Stimulated activated CD4-positive, alpha-beta T cell treated with anti-CD3 and anti-CD28 coated beads, Interleukin-4, amount 100 ng/mL, for 48 hours (primary cell): ENCODE measurements at regions not wholly inside any gene's neighbourhood (a gene's known extent, or its start where the extent isn't known, plus 50 kb on each side); places are given as distances from the start of the nearest gene placed in this dataset.

Experiments used
- DNase-seq, 2 donors: peaks; one replicate each; pipeline ENCODE4 v3.0.0-alpha.2; 2020; ENCODE audit warnings: low read depth in 2 of 2

- DNase-seq = no peak
These were observed 205.1 kb upstream of the EMCN start for GRCh38 chr4:100722866-100723459.

- DNase-seq = no peak
These were observed 204.3 kb upstream of the EMCN start for GRCh38 chr4:100722133-100722532.

- DNase-seq = no peak
These were observed 203.7 kb upstream of the EMCN start for GRCh38 chr4:100721490-100721889.

DNA sequence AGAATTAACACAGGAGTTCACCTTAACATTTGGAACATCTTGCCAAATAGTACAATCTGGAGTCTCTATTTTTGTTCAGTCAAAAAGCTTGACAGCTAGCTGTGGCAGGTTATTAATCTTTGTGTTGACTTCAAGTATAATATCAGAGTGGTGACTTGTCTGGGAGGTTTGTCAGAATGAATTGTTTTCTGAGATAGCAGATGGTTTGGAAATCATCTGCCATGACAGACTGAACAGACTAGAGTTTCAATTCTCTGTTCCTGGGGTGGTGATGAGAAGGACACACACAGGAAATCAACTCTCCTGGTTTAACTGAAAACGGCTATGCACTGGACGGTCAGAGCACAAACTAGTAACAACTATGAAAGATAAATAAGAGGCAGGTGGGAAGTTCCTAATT, 203.3 kb upstream of the EMCN start:
- DNase-seq = no peak

- no peak for DNase-seq
These were observed 198.6 kb upstream of the EMCN start for GRCh38 chr4:100716416-100716815.

- DNase-seq = no peak
These were observed 191.0 kb upstream of the EMCN start for GRCh38 chr4:100708776-100709175.

DNA sequence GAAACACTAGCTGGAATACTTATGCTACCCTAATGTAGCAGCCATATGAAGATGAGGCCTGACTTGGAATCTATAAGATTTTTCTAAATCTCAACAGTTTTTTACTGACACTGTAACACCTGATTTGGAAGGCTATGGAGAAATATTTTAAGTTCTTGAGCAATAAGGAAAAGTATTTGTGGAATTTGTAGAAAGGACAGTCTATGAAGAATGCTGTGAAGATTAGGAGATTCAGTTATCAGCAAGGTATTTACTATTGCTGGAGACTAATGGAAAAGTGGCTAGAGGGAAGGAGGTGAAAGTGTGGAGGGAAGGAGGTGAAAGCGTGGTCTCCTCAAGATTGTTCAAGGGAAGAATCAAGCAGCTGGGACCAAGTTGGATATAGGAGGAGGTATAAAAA, 190.0 kb upstream of the EMCN start:
- DNase-seq = no peak

DNA sequence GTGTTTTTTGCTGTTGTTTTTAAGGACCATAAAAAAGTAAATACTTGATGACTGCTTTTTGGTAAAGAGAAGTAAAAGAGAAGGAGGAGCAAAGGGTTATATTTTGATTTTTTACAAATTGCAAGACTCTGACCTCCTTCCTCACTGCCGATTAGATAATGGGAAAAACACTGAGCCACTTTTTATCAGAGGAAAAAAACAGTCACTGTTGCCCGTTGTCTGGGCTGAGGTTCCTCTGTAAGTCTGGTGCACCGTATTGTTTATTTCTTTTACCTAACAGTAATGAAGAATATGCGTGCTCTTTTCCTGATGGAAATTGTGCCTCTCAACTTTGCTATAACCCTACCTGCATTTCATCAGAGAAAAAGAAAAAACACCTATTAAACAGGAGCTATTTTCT, 178.7 kb upstream of the EMCN start:
- DNase-seq = no peak

DNA sequence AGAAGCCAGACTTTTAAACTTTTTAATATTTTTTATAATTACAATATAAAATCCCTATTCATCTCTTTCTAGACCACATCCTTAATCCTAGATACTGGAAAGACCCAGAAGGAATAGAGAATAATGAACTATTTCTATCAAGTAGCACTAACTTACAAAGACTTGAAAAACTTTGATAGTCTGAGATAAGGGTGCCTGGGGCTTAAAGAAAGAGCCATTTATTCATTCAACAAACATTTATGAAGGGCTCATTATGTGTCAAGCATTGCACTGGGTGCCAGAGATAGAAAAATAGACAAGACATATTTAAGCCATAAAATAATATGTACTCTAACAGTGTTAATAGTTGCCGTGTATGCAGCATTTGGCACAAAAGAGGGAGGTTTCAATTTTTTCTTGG, 178.0 kb upstream of the EMCN start:
- no peak for DNase-seq

DNA sequence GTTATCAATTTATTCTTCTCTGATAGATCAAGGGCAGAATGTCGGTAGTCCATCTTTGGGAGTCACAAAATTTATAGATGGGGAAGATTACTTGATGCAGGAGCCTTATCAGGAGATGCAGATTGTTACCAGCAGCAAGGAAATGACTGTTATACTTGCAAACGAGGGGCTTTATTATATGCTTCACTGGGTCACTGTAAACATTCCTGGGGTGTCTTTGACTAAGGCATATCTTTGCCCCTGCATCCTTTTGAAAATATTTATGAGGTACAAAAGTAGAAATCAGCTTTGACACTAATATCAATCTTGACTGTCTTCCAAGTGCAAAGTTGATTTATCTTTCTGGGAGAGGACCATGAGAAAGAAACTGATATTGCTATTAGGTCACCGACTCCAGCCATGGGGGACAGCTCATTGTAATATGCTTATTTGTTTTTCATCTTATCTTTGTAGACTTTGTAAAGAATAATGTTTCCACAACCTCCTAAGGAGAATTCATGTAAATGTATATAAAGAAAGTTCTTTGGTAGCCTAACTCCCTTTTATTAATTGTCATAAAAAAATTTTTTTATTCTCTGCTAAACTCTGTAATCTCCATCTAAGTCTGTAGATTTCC, 177.3 kb upstream of the EMCN start:
- no peak for DNase-seq

DNA sequence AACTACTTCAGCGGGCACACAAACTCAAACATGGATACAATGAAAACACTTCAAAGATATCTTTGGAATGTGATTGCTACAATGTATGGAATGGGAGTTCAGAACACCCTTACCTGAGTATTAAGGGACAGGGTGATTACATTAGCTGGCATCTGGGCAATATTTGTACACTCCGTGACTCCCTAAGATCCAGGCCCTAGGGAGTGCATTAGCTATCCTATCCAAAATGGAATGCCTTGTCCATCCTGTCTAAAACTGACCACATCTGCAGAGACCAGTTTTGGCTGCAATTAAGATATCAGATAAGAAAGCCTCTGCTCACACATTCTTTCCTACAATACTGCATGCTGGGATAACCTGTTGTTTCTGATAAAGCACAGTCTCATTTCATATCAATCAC, 176.6 kb upstream of the EMCN start:
- no peak for DNase-seq

DNA sequence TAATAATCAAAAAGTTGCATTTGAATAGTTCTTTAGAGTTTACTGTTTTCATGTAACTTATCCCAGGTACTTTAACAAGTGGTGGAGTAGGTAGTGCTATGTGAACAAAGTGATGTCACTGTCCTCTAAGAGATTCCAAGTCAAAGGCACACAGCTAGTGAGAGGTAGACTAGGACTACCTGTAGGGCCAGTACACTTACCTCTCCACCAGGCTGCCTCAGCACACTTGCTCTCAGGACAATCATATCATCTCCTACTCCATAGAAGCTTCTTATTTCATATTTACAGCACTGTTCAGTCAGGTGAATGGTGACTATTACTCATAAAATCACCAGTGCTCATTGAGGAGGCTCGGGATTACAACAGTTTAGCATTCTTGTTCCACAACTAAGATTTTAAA, 173.0 kb upstream of the EMCN start:
- no peak for DNase-seq

GRCh38 chr4:100688368-100688767, 170.5 kb upstream of the EMCN start:
- no peak for DNase-seq

DNA sequence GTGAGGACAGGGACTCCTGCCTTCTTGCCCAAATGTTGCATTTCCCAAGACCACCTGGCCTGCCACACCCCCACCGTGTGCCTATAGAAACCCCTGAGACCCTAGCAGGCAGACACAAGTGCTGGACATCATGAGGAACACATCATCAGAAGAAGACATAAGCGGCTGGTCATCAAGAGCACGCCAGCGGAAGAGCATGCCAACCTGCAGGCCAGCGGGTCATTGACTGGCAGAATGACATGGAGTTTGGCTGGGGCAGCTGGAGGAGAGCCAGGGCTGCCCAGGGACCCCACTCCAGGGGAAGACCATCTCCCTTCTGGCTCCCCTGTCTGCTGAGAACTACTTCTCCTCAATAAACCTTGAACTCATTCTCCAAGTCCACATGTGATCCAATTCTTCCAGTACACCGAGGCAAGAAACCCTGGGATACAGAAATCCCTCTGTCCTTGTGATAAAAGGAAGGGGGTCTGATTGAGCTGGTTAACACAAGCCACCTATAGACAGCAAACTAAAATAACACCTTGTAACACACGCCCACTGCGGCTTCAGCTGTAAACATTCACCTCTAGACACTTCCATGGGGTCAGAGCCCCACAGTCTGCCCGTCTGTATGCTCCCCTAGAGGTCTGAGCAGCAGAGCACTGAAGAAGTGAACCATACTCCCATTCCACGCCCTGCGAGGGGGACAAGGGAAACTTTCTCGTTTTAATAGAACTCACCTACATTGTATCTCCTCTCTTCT, 164.8 kb upstream of the EMCN start:
- DNase-seq = no peak

DNA sequence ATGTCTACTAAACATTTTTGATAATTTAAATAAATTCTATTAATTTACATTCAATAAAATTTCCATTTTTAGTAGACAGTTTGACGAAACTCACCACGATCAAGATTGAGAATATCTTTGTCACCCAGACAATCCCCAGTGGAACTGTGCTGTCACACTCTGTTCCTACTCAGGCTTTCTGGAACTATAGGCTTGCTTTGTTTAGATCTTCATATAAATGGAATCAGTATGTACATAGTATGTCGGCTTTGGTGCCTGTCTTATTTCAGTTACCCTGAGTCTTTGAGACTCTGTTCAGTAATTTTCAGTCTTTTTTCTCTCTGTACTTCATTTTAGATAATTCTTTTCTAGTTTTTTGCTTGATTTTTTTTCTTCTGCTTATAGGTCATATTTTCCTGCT, 163.5 kb upstream of the EMCN start:
- no peak for DNase-seq

- no peak for DNase-seq
These were observed 162.1 kb upstream of the EMCN start for GRCh38 chr4:100679926-100680325.

DNA sequence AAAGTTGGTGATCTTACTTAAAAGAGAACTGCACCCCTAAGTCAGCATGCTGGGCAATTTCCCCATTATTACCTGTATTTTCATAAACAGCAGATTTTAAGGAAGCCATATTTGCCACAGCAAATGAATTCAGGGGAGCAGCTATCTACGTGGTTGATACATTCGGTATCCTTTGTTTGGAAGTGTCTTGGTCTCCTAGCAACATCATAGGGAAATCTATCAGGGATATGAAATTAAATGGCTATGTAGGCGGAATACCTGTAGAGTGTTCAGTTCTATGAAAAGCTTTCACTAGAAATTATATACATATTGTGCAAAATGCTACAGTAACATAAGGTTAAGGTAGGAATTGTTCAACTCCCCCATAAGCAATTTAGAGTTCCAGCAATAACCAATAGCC, 157.2 kb upstream of the EMCN start:
- no peak for DNase-seq

DNA sequence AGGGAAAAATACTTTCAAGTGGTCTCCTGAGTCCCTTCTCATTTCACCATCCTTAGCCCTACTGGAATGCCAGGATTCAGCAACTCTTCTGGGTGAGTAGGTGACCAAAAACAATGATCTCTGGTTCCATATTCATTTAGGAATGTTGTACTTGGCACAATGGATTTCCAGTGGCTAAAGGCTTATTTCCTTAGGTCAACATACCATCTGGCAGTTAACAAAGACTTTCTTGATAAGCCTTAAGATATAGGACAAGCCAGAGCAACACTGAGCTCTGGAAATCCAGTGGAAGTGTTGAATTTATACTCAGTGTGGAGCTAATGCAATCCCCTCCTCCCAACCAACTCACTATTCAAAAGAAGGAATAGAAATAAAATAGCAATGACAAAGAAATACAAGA, 139.4 kb upstream of the EMCN start:
- DNase-seq = no peak

- no peak for DNase-seq
These were observed 133.8 kb upstream of the EMCN start for GRCh38 chr4:100651499-100652175.

DNA sequence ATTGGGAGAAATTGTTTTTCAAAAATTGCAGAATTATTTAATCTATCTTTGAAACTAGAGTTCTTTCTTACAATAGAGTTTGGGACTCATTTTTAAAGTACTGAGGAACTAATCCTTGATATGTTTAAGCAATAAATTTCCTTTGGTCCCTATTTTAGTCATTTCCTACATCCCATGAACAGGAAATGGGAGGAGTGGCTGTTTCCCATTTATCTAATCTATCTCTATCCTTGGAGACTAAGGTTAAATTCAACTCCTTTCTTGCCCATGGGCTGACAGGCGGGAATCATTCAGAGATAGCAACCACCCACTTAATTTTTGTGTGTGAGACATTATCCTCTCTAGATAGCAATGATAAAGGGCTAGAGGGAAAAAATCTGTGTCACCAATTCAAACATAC, 131.6 kb upstream of the EMCN start:
- DNase-seq = no peak

GRCh38 chr4:100644150-100644549, 126.3 kb upstream of the EMCN start:
- DNase-seq = no peak

DNA sequence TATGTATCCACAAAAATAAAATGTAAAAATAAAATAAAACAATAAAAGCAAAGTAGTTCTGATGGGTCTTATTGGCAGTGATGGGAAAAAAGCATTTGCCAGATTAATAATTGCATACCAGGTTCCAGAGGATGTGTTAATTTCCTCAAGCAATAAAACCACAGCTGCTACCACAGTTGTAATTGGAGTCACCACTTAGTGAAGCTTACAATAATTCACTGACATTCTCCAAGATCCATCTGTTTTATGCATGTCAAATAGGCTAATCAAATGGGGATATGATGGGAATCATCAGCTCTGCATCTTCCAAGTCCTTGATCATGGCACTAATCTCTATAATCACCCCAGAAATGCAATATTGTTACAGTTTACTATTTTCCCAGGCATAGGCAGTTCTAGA, 123.5 kb upstream of the EMCN start:
- DNase-seq = no peak

DNA sequence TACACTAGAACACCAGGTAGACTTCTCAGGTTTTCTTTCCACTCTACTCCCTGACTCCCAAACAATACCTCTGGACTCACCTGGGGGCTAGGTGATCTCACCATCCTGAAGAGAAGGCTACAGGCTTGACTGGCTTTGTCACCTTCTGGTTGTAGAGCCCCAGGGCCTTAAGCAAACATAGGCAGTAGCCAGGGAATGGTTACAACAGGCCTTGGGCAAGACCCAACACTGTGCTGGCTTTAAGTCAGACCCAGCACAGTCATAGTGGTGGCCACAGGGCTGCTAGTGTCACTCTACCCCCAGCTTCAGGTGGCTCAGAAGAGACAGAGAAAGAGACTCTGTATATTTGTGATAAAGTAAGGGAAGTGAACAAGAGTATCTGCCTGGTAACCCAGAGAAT, 118.1 kb upstream of the EMCN start:
- no peak for DNase-seq
